Fibroblast of peridontal ligament (primary cell): ENCODE measurements at regions not wholly inside any gene's neighbourhood (a gene's known extent, or its start where the extent isn't known, plus 50 kb on each side); places are given as distances from the start of the nearest gene placed in this dataset.

Experiments used
- DNase-seq: peaks from one replicate; pipeline ENCODE4 v3.0.0-alpha.2; 2010; ENCODE audit errors: extremely low read depth

GRCh38 chr2:5751873-5752482 is 59.8 kb downstream of the SOX11 start:
- DNase-seq = no peak

GRCh38 chr2:5756272-5756671 is 64.1 kb downstream of the SOX11 start:
- DNase-seq = no peak

- no peak for DNase-seq
Measured at GRCh38 chr2:5758346-5758745, 66.2 kb downstream of the SOX11 start.

GRCh38 chr2:5759949-5760348 is 67.8 kb downstream of the SOX11 start:
- no peak for DNase-seq

- DNase-seq = no peak
Measured at GRCh38 chr2:5763531-5763930, 71.3 kb downstream of the SOX11 start.

GRCh38 chr2:5764041-5764440 is 71.9 kb downstream of the SOX11 start:
- no peak for DNase-seq

GRCh38 chr2:5766056-5766455 is 73.9 kb downstream of the SOX11 start:
- peak; percentile 47 for DNase-seq

- peak; percentile 33 for DNase-seq
Measured at GRCh38 chr2:5766561-5766960, 74.4 kb downstream of the SOX11 start.

- DNase-seq = no peak
Measured at GRCh38 chr2:5777131-5777535, 84.9 kb downstream of the SOX11 start.

GRCh38 chr2:5781679-5782078 is 89.5 kb downstream of the SOX11 start:
- no peak for DNase-seq

GRCh38 chr2:5782103-5782502 is 89.9 kb downstream of the SOX11 start:
- no peak for DNase-seq

- DNase-seq = no peak
Measured at GRCh38 chr2:5788447-5788846, 96.3 kb downstream of the SOX11 start.

- DNase-seq = no peak
Measured at GRCh38 chr2:5791371-5791770, 99.2 kb downstream of the SOX11 start.

GRCh38 chr2:5794012-5794411 is 101.8 kb downstream of the SOX11 start:
- no peak for DNase-seq

GRCh38 chr2:5798084-5798483 is 105.9 kb downstream of the SOX11 start:
- DNase-seq = no peak

- no peak for DNase-seq
Measured at GRCh38 chr2:5799348-5799747, 107.2 kb downstream of the SOX11 start.

GRCh38 chr2:5803547-5803946 is 111.4 kb downstream of the SOX11 start:
- no peak for DNase-seq

GRCh38 chr2:5818961-5819600 is 126.9 kb downstream of the SOX11 start:
- no peak for DNase-seq

GRCh38 chr2:5824126-5824525 is 131.9 kb downstream of the SOX11 start:
- DNase-seq = no peak

- no peak for DNase-seq
Measured at GRCh38 chr2:5825686-5826085, 133.5 kb downstream of the SOX11 start.

GRCh38 chr2:5826979-5827655 is 134.9 kb downstream of the SOX11 start:
- no peak for DNase-seq

- DNase-seq = no peak
Measured at GRCh38 chr2:5834501-5834900, 142.3 kb downstream of the SOX11 start.

GRCh38 chr2:5839550-5839949 is 147.4 kb downstream of the SOX11 start:
- DNase-seq = no peak
